MM.1S (cell line): ENCODE measurements at regions not wholly inside any gene's neighbourhood (a gene's known extent, or its start where the extent isn't known, plus 50 kb on each side); places are given as distances from the start of the nearest gene placed in this dataset.

Source experiments
- DNase-seq: peaks from one replicate; pipeline ENCODE4 v3.0.0-alpha.2; 2015
- H2AFZ ChIP-seq: fragments of 300-600 bp; sonication (generic); 2 replicates; pipeline ENCODE4 v1.6.0; 2016; ENCODE audit warnings: antibody characterized with exemption, low read length
- H3F3A ChIP-seq: fragments of 300-600 bp; sonication (generic); 2 replicates; pipeline ENCODE4 v1.6.1; 2016; ENCODE audit warnings: mild to moderate bottlenecking, antibody characterized with exemption, low read length, moderate library complexity, mixed read lengths; ENCODE audit not compliant: insufficient read depth
- H3K27ac ChIP-seq: fragments of 300-600 bp; sonication (generic); 2 replicates; pipeline ENCODE4 v1.5.1; 2016; ENCODE audit warnings: mild to moderate bottlenecking, low read length
- H3K27me3 ChIP-seq: fragments of 300-600 bp; sonication (generic); replicated peaks from 2 replicates; pipeline ENCODE4 v1.6.0; 2016; ENCODE audit warnings: low read length; ENCODE audit not compliant: insufficient read depth
- H3K36me3 ChIP-seq: fragments of 300-600 bp; sonication (generic); replicated peaks from 2 replicates; pipeline ENCODE4 v1.6.1; 2016; ENCODE audit warnings: mild to moderate bottlenecking, low read length, mixed read lengths; ENCODE audit not compliant: insufficient read depth
- H3K4me1 ChIP-seq: fragments of 300-600 bp; sonication (generic); 2 replicates; pipeline ENCODE4 v1.6.1; 2016; ENCODE audit warnings: low read length, mixed read lengths
- H3K4me2 ChIP-seq: fragments of 300-600 bp; sonication (generic); 2 replicates; pipeline ENCODE4 v1.6.0; 2016; ENCODE audit warnings: low read depth, low read length
- H3K4me3 ChIP-seq: fragments of 300-600 bp; sonication (generic); 2 replicates; pipeline ENCODE4 v1.5.1; 2016; ENCODE audit warnings: low read length, mixed read lengths
- H3K79me2 ChIP-seq: fragments of 300-600 bp; sonication (generic); 2 replicates; pipeline ENCODE4 v1.6.1; 2016; ENCODE audit warnings: mixed run types, low read length, mixed read lengths
- H3K9ac ChIP-seq: fragments of 300-600 bp; sonication (generic); 2 replicates; pipeline ENCODE4 v1.6.1; 2016; ENCODE audit warnings: low read length, mixed read lengths
- H3K9me2 ChIP-seq: fragments of 300-600 bp; sonication (generic); replicated peaks from 2 replicates; pipeline ENCODE4 v1.6.1; 2016; ENCODE audit warnings: mild to moderate bottlenecking, low read length, mixed read lengths; ENCODE audit not compliant: insufficient read depth
- H3K9me3 ChIP-seq: fragments of 300-600 bp; sonication (generic); replicated peaks from 2 replicates; pipeline ENCODE4 v1.6.1; 2016; ENCODE audit warnings: mild to moderate bottlenecking, low read length, mixed read lengths; ENCODE audit not compliant: insufficient read depth
- H4K20me1 ChIP-seq: fragments of 300-600 bp; sonication (generic); 2 replicates; pipeline ENCODE4 v1.6.1; 2016; ENCODE audit warnings: mild to moderate bottlenecking, low read length, moderate library complexity, mixed read lengths; ENCODE audit not compliant: insufficient read depth
- EZH2 ChIP-seq: fragments of 300-600 bp; sonication (generic); optimal IDR thresholded peaks from 2 replicates; pipeline ENCODE3; 2017; ENCODE audit warnings: low read depth, mild to moderate bottlenecking, antibody characterized with exemption, low read length, mixed read lengths
- EZH2phosphoT487 ChIP-seq: fragments of 300-600 bp; sonication (generic); IDR thresholded peaks from 2 replicates; pipeline ENCODE4 v1.6.1; 2018; ENCODE audit warnings: antibody characterized with exemption, low read length
- TF ChIP-seq, protein P1 (sequence below): fragments of 300-600 bp; sonication (generic); IDR thresholded peaks from 2 replicates; pipeline ENCODE4 v1.5.1; 2016; ENCODE audit warnings: antibody characterized with exemption, low read length, mixed read lengths

DNA sequence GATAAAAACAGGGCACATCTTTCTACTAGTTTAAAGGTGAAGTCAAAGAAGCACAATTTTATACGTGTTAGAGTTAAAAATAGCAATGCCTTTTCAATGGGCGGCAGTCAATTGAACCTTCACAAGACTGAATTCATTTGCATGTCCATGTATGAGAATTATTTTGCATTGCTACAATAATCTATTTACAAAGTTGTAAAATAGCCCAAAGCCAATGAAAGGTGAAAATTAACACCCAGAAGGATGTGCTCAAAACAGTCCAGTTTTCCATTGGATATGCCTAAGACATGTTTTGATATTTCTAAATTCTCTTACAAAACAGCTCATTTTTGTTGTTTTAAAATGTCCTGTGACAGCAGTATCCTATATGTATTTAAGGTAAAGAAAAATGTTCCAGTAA is 425.1 kb upstream of the SYT4 start:
- H3K9ac ChIP-seq: no peak overlapping the region
- no peaks in the 10 kb centered on the region for H4K20me1 ChIP-seq
- H3K4me2 ChIP-seq: no peak overlapping the region
- no peaks in the 10 kb centered on the region for H3K9me2 ChIP-seq
- no peak for DNase-seq
- H3K36me3 ChIP-seq: no peaks in the 10 kb centered on the region
- H3K79me2 ChIP-seq: no peaks in the 10 kb centered on the region
- H3K9me3 ChIP-seq: no peaks in the 10 kb centered on the region
- H3K27ac ChIP-seq: no peak overlapping the region
- no peak overlapping the region for H2AFZ ChIP-seq
- no peaks in the 10 kb centered on the region for H3K4me1 ChIP-seq
- TF ChIP-seq, protein P1, sequence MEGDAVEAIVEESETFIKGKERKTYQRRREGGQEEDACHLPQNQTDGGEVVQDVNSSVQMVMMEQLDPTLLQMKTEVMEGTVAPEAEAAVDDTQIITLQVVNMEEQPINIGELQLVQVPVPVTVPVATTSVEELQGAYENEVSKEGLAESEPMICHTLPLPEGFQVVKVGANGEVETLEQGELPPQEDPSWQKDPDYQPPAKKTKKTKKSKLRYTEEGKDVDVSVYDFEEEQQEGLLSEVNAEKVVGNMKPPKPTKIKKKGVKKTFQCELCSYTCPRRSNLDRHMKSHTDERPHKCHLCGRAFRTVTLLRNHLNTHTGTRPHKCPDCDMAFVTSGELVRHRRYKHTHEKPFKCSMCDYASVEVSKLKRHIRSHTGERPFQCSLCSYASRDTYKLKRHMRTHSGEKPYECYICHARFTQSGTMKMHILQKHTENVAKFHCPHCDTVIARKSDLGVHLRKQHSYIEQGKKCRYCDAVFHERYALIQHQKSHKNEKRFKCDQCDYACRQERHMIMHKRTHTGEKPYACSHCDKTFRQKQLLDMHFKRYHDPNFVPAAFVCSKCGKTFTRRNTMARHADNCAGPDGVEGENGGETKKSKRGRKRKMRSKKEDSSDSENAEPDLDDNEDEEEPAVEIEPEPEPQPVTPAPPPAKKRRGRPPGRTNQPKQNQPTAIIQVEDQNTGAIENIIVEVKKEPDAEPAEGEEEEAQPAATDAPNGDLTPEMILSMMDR: no peak
- no peak for TF ChIP-seq EZH2phosphoT487
- TF ChIP-seq EZH2: no peak
- no peaks in the 10 kb centered on the region for H3F3A ChIP-seq
- no peak overlapping the region for H3K4me3 ChIP-seq
- no peaks in the 10 kb centered on the region for H3K27me3 ChIP-seq

DNA sequence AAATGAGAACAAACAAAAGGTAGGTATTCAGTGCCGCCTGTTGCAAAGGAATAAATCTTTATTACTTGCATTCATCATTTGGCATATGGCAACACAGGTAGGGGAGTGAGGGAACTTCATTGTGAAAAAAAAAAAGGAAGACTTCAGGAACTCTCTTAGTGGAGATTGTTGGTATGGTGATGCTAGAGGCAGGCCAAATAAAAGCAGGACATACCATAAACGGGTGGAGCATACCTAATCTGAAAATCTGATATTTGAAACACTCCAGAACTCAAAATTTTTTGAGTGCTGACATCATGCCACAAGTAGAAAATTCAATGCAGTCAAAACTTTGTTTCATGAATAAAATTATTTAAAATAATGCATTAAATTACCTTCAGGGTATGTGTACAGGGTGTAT is 425.8 kb upstream of the SYT4 start:
- Histone ChIP-seq H3K4me3 (no peak overlapping the region), H2AFZ (no peak overlapping the region), H3K9me3 (no peaks in the 10 kb centered on the region), H3F3A (no peaks in the 10 kb centered on the region), H3K9me2 (no peaks in the 10 kb centered on the region), H3K9ac (no peak overlapping the region), H3K36me3 (no peaks in the 10 kb centered on the region), H3K4me1 (no peaks in the 10 kb centered on the region), H4K20me1 (no peaks in the 10 kb centered on the region), H3K79me2 (no peaks in the 10 kb centered on the region), H3K27me3 (no peaks in the 10 kb centered on the region), H3K4me2 (no peak overlapping the region), H3K27ac (no peak overlapping the region)
- no peak for DNase-seq
- TF ChIP-seq EZH2phosphoT487: no peak
- TF ChIP-seq, protein P1: no peak

DNA sequence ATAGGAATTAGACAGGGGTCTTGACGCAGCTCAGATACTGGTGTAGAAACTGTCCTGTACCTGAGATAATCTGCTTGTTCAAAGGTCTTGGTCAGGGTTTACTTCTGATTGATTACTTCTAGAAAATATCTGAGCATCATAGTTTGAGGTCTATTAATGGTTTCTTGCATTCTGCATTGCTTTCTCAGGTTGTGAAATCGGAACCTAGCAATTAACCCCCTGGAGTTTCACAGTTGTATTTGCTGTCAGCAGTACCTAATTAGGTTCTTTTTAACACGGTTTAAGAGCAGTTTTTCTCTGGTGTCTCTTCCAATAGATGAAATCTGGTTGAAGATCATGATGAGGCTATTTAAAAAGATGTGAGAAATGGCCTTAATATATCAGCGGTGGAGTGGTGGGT is 428.6 kb upstream of the SYT4 start:
- H3K27me3 ChIP-seq: no peaks in the 10 kb centered on the region
- no peaks in the 10 kb centered on the region for H3K9me2 ChIP-seq
- H3K4me3 ChIP-seq: no peak overlapping the region
- no peak overlapping the region for H2AFZ ChIP-seq
- H3F3A ChIP-seq: no peaks in the 10 kb centered on the region
- H3K4me2 ChIP-seq: no peak overlapping the region
- H4K20me1 ChIP-seq: no peaks in the 10 kb centered on the region
- no peaks in the 10 kb centered on the region for H3K4me1 ChIP-seq
- DNase-seq: no peak
- no peak overlapping the region for H3K27ac ChIP-seq
- TF ChIP-seq EZH2phosphoT487 (no peak), EZH2 (no peak)
- TF ChIP-seq, protein P1: no peak
- no peaks in the 10 kb centered on the region for H3K9me3 ChIP-seq
- no peaks in the 10 kb centered on the region for H3K79me2 ChIP-seq
- no peak overlapping the region for H3K9ac ChIP-seq
- H3K36me3 ChIP-seq: no peaks in the 10 kb centered on the region
